ENCODE measurements at regions not wholly inside any gene's neighbourhood (a gene's known extent, or its start where the extent isn't known, plus 50 kb on each side); places are given as distances from the start of the nearest gene placed in this dataset.
"Not testable (repeated sequence)": the region's sequence is repeated elsewhere in the genome, so short reads cannot be mapped to it uniquely, and the experiment has no call there.

- no peak for DNase-seq
Observed at GRCh38 chr19:30103981-30104380, 161.9 kb downstream of the URI1 start.

GRCh38 chr19:30105316-30105715 is 163.3 kb downstream of the URI1 start:
- DNase-seq, result no peak

GRCh38 chr19:30105727-30106126 is 163.7 kb downstream of the URI1 start:
- no peak for DNase-seq

GRCh38 chr19:30106417-30107095 is 164.5 kb downstream of the URI1 start:
- peak; percentile 37 for DNase-seq

- no peak for DNase-seq
Observed at GRCh38 chr19:30107251-30107650, 165.2 kb downstream of the URI1 start.

GRCh38 chr19:30109565-30109964 is 167.5 kb downstream of the URI1 start:
- no peak for DNase-seq

GRCh38 chr19:30111021-30111855 is 169.2 kb downstream of the URI1 start:
- DNase-seq, result no peak

GRCh38 chr19:30112171-30112570 is 170.1 kb downstream of the URI1 start:
- no peak for DNase-seq

GRCh38 chr19:30112666-30113065 is 170.6 kb downstream of the URI1 start:
- DNase-seq, result no peak

- DNase-seq, result no peak
Observed at GRCh38 chr19:30113186-30113585, 171.1 kb downstream of the URI1 start.

- not testable (repeated sequence) for DNase-seq
Observed at GRCh38 chr19:30114095-30114494, 172.1 kb downstream of the URI1 start.

- DNase-seq, result no peak
Observed at GRCh38 chr19:30115947-30116346, 173.9 kb downstream of the URI1 start.

GRCh38 chr19:30116530-30116929 is 174.5 kb downstream of the URI1 start:
- DNase-seq, result no peak

- DNase-seq, result no peak
Observed at GRCh38 chr19:30116984-30117555, 175.0 kb downstream of the URI1 start.

GRCh38 chr19:30117636-30118145 is 175.7 kb downstream of the URI1 start:
- no peak for DNase-seq

GRCh38 chr19:30118221-30118620 is 176.2 kb downstream of the URI1 start:
- DNase-seq, result no peak

- DNase-seq, result no peak
Observed at GRCh38 chr19:30118760-30119159, 176.7 kb downstream of the URI1 start.

GRCh38 chr19:30119180-30119908 is 177.3 kb downstream of the URI1 start:
- no peak for DNase-seq

GRCh38 chr19:30120860-30121484 is 178.9 kb downstream of the URI1 start:
- no peak for DNase-seq

- no peak for DNase-seq
Observed at GRCh38 chr19:30122431-30122830, 180.4 kb downstream of the URI1 start.

- no peak for DNase-seq
Observed at GRCh38 chr19:30123119-30123518, 181.1 kb downstream of the URI1 start.

- DNase-seq, result no peak
Observed at GRCh38 chr19:30123611-30124010, 181.6 kb downstream of the URI1 start.

- DNase-seq, result no peak
Observed at GRCh38 chr19:30128211-30128610, 186.2 kb downstream of the URI1 start.

Data from right hindlimb (tissue), 1 donor.